ENCODE measurements at regions not wholly inside any gene's neighbourhood (a gene's known extent, or its start where the extent isn't known, plus 50 kb on each side); places are given as distances from the start of the nearest gene placed in this dataset.

- Histone ChIP-seq H3F3A (ENCODE audit: low read length, unreplicated experiment) (no peaks in the 10 kb centered on the region), H3K27ac (ENCODE audit: low read length) (no peak overlapping the region), H3K27me3 (ENCODE audit: low read length) (no peaks in the 10 kb centered on the region), H3K4me2 (ENCODE audit: low read length) (no peak overlapping the region), H3K36me3 (ENCODE audit: low read depth, low read length) (no peaks in the 10 kb centered on the region), H3K79me2 (ENCODE audit: low read length) (no peaks in the 10 kb centered on the region), H4K20me1 (ENCODE audit: low read length) (no peaks in the 10 kb centered on the region), H2AFZ (ENCODE audit: low read length) (no peak overlapping the region), H3K9me2 (replicated peaks; ENCODE audit: low read length) (no peaks in the 10 kb centered on the region), H3K9ac (ENCODE audit: low read length) (no peak overlapping the region), H3K4me3 (ENCODE audit: low read length) (no peak overlapping the region), H3K9me3 (ENCODE audit: low read length) (no peaks in the 10 kb centered on the region), H3K4me1 (ENCODE audit: insufficient read depth, low read length) (no peaks in the 10 kb centered on the region)
- POLR2A ChIA-PET (ENCODE audit: unreplicated experiment): no interaction called here
- TF ChIP-seq CTCF (conservative IDR thresholded peaks at IDR 0.05; ENCODE audit: low read depth, low read length) (no peak), EZH2phosphoT487 (IDR thresholded peaks at IDR 0.05; ENCODE audit: borderline replicate concordance, low read length) (no peak), EZH2 (IDR thresholded peaks at IDR 0.05; ENCODE audit: low read length, unreplicated experiment) (no peak)
- intact Hi-C loops (cut with micrococcal nuclease): no loop called here
- no TSS peak for BruUV-seq (replicated peaks)
- ATAC-seq: no peak
- CTCF ChIA-PET: interaction anchor here (0.6 kb wide), 1 partner anchor 143 kb away, joined by 4 read pairs; no protein-coding TSS in a partner anchor
- no peak for DNase-seq
Observed at GRCh38 chr9:107648153-107648715, 158.7 kb upstream of the KLF4 start.

GRCh38 chr9:107647611-107648010 lies 158.0 kb upstream of the KLF4 start:
- DNase-seq (no peak), ATAC-seq (no peak)
- Histone ChIP-seq H3K4me3 (ENCODE audit: low read length) (no peak overlapping the region), H2AFZ (ENCODE audit: low read length) (no peak overlapping the region), H3K27me3 (ENCODE audit: low read length) (no peaks in the 10 kb centered on the region), H3K4me2 (ENCODE audit: low read length) (no peak overlapping the region), H3K27ac (ENCODE audit: low read length) (no peak overlapping the region), H3K9me3 (ENCODE audit: low read length) (no peaks in the 10 kb centered on the region), H3K9ac (ENCODE audit: low read length) (no peak overlapping the region), H3K36me3 (ENCODE audit: low read depth, low read length) (no peaks in the 10 kb centered on the region), H4K20me1 (ENCODE audit: low read length) (no peaks in the 10 kb centered on the region), H3K9me2 (replicated peaks; ENCODE audit: low read length) (no peaks in the 10 kb centered on the region), H3K4me1 (ENCODE audit: insufficient read depth, low read length) (no peaks in the 10 kb centered on the region), H3F3A (ENCODE audit: low read length, unreplicated experiment) (no peaks in the 10 kb centered on the region), H3K79me2 (ENCODE audit: low read length) (no peaks in the 10 kb centered on the region)
- CTCF ChIA-PET: no interaction called here
- no TSS peak for BruUV-seq (replicated peaks)
- intact Hi-C loops (cut with micrococcal nuclease): no loop called here
- POLR2A ChIA-PET (ENCODE audit: unreplicated experiment): no interaction called here
- TF ChIP-seq EZH2 (IDR thresholded peaks at IDR 0.05; ENCODE audit: low read length, unreplicated experiment) (no peak), CTCF (conservative IDR thresholded peaks at IDR 0.05; ENCODE audit: low read depth, low read length) (no peak), EZH2phosphoT487 (IDR thresholded peaks at IDR 0.05; ENCODE audit: borderline replicate concordance, low read length) (no peak)

GRCh38 chr9:107647141-107647540 lies 157.6 kb upstream of the KLF4 start:
- Histone ChIP-seq H2AFZ (ENCODE audit: low read length) (no peak overlapping the region), H3K27ac (ENCODE audit: low read length) (no peak overlapping the region), H3K79me2 (ENCODE audit: low read length) (no peaks in the 10 kb centered on the region), H3K4me1 (ENCODE audit: insufficient read depth, low read length) (no peaks in the 10 kb centered on the region), H3F3A (ENCODE audit: low read length, unreplicated experiment) (no peaks in the 10 kb centered on the region), H3K9me2 (replicated peaks; ENCODE audit: low read length) (no peaks in the 10 kb centered on the region), H3K4me2 (ENCODE audit: low read length) (no peak overlapping the region), H3K9me3 (ENCODE audit: low read length) (no peaks in the 10 kb centered on the region), H3K9ac (ENCODE audit: low read length) (no peak overlapping the region), H3K4me3 (ENCODE audit: low read length) (no peak overlapping the region), H3K36me3 (ENCODE audit: low read depth, low read length) (no peaks in the 10 kb centered on the region), H4K20me1 (ENCODE audit: low read length) (no peaks in the 10 kb centered on the region), H3K27me3 (ENCODE audit: low read length) (no peaks in the 10 kb centered on the region)
- TF ChIP-seq EZH2phosphoT487 (IDR thresholded peaks at IDR 0.05; ENCODE audit: borderline replicate concordance, low read length) (no peak), EZH2 (IDR thresholded peaks at IDR 0.05; ENCODE audit: low read length, unreplicated experiment) (no peak), CTCF (conservative IDR thresholded peaks at IDR 0.05; ENCODE audit: low read depth, low read length) (no peak)
- DNase-seq (no peak), ATAC-seq (no peak)
- no TSS peak for BruUV-seq (replicated peaks)
- intact Hi-C loops (cut with micrococcal nuclease): no loop called here
- CTCF ChIA-PET: no interaction called here
- POLR2A ChIA-PET (ENCODE audit: unreplicated experiment): interaction anchor here (0.6 kb wide), 1 partner anchor 1238 kb away, joined by 3 read pairs; no protein-coding TSS in a partner anchor
